ENCODE measurements at regions not wholly inside any gene's neighbourhood (a gene's known extent, or its start where the extent isn't known, plus 50 kb on each side); places are given as distances from the start of the nearest gene placed in this dataset.

GRCh38 chr2:175312137-175312536 is 130.6 kb upstream of the ATP5MC3 start:
- TF ChIP-seq GATA3 (IDR thresholded peaks at IDR 0.05; ENCODE audit: low read depth, low read length) (no peak), GATA2 (IDR thresholded peaks at IDR 0.05; ENCODE audit: low read depth, low read length) (no peak)

All from SH-SY5Y (cell line).